SK-N-DZ (cell line): ENCODE measurements at regions not wholly inside any gene's neighbourhood (a gene's known extent, or its start where the extent isn't known, plus 50 kb on each side); places are given as distances from the start of the nearest gene placed in this dataset.

Experiments used
- DNase-seq: peaks from one replicate; pipeline ENCODE4 v3.0.0-alpha.2; 2015; ENCODE audit warnings: low spot score

DNA sequence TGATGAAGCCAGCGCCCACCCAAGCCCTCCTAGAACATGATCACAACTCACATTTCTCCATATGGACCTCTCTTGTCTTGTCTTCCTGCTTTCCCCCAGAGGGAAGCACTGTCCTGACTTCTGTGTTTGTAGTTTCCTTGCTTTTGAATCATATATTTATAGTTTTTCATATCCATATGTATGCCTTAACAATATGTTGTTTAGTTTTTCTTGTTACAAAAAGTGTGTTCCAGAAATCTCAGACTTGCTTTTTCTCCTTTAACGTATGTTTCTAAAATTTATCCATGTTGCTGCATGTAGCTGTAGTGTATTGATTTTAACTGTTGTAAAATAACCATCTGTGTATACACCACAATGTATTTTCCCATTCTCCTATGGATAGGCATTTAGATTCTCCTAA lies 182.0 kb upstream of the SMIM23 start:
- no peak for DNase-seq

DNA sequence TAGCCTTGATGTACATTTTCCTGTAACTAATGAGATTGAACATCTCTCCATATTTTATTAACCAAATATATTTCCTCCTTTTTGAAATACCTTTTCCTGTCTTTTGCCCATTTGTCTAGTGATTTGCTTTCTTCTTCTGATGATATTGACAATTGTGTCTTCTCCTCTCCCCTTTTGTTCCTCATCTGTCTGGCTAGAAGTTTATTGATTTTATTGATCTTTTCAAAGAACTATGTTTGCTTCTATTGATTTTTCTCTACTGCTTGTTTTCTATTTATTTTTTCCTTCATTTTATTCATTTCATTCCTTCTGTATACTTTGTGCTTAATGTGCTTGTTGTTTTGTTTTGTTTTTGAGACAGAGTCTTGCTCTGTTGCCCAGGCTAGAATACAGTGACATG lies 181.4 kb upstream of the SMIM23 start:
- no peak for DNase-seq

DNA sequence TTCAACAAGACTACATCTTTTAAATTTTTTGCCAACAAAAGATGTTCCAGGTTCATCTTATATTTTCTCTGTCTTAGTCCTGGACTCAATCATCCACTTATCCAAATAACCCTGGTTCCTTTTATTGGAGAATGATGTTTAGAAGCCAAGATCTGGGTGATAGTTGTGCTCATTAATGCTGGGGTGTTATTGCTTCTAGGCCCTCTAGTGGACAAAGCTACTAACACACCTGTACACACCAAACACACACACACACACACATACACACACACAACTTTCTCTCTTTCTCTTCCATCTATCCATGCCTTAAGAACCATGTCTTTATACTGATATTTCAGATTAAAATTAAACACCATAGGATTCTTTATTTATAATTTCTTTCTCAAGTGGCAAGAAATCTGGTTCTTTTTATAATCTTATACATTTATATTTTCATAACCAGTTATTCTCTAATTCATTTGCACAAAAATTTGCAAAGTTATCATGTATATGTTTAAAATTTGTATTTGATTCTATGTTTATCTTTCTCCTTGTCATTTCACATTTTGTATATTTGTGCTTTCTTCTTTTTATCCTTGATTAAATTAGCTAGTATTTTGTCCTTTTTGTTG lies 179.1 kb upstream of the SMIM23 start:
- DNase-seq: no peak

DNA sequence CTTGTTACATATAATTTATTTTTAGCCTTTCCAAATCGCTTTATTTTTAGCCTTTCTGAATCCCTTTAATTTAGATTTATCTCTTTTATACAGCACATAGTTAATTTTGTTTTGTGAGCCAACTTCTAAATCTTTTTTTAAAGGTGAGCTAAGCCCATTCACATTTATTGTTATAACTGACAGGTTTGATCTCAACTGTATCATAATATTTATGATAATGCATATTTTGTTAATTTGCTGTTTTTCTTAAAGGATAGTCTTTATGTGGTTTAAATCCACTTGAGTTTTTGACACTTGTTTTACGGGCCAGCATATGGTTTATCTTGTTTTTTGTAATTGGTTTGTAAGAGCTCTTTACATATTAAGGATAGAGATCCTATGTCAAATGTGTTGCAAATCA lies 177.8 kb upstream of the SMIM23 start:
- DNase-seq: no peak

DNA sequence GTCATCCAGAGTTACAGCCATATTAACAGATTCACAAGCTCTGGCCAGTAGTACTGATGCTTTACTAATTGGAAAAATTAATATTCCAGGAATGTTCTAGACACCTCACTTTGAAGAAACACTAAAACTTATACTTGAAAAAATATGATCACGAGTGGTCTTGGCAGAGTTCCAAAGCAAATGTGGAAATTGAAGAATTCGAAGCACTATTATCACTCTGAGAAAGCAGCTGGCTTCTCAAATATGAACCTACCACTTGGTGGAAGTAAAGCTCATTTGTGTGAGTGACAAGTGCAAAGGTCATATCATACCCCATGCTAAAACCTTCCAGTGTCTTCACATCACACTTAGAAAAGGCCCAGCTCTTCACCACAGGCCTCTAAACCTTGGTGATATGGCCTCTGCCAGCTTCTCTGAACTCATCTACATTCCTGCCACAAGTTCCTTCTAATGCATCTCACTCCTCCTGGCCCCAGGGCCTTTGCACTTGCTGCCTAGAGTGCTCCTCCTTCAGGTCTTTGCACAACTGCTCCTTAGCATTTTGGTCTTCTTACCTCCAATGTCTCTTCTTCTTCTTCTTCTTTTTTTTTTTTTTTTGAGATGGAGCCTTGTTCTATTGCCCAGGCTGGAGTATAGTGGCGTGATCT lies 175.7 kb upstream of the SMIM23 start:
- no peak for DNase-seq

DNA sequence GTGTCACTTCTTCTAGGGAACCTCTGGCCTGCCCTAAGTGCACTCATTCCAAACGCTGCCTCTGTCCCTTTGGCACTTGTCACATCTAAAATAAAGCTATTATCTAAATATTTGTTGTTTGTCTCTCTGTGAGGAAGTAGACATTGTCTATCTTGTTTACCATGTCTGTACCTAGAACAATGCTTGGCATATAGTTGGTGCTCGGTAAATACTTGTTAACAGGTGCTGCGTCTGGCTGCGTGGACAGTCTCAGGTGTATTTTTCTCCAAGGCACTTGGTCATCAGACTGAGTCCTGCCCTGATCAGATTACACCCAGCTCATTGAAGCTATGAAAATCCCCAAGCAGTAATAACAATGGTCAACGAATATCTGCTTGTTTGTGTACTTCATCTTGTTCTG lies 174.9 kb upstream of the SMIM23 start:
- no peak for DNase-seq

DNA sequence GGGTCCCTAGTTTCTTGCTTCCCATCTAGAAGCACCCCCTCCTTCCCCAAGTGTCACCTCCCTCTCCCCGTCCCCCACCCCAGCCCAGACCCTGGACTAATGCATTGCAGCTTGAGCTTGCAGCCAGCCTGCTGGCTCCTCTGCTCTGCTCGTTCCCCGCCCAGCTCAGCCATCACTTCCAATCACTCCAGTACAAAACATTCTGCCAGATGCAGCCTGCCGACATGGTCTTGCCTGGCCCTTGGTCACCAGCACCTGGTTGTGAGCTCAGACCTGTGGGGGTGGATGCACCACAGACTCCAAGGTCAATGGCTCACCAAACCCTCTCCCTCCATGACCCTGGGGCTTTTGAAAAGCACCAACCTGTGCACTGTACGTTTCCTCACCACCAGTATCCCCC lies 172.9 kb upstream of the SMIM23 start:
- peak; percentile 30 for DNase-seq

DNA sequence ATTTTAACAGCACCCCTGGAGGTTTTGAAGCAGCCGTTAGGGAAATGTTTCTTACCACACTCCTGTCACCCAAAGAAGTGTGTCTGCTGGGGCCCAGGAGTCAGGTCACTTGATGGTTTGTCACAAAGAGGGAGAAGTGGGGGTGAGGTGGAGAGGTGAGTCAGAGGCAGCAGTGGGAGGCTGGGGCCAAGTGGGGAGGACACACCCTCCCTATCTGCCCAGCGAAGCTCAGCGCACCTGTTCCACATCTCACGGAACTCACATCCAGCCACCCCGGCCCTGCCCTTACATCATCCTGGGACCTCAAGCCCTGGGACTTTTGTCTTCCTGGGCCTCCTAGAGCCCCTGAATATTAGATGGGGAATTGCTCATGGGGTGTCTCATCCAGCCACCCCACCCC lies 171.1 kb upstream of the SMIM23 start:
- no peak for DNase-seq

DNA sequence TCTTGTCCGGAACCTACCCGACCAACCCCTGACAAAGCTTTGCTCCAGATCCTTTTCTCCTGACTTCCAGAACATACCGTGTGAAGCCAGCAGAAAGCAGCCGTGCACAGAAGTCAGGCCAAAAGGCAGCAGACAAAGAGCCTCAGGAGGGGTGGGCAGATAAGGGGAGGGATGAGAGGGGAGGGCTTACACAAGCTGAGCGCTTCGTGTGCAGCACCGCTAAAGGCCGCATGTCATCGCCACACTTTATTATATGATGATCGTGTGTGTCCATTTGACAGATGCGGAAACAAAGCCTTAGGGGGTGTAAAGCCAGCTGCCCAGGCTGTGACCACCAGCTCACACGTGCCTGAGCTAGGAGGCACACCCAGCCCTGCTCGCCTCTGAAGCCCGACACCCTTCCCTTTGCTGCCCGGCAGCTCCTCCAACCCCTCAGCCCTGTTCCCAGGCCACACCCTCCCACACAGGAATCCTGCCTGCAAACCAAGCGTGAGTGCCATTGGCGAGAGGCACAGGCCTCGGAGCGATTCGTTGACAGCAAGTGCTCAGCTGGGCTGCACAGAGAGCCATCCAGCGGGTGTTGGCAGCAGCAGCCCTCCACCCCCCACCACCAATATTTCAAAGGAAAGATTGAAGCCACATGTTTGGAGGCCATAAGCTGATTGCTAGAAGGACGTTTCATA lies 170.5 kb upstream of the SMIM23 start:
- peak; percentile 61 for DNase-seq

DNA sequence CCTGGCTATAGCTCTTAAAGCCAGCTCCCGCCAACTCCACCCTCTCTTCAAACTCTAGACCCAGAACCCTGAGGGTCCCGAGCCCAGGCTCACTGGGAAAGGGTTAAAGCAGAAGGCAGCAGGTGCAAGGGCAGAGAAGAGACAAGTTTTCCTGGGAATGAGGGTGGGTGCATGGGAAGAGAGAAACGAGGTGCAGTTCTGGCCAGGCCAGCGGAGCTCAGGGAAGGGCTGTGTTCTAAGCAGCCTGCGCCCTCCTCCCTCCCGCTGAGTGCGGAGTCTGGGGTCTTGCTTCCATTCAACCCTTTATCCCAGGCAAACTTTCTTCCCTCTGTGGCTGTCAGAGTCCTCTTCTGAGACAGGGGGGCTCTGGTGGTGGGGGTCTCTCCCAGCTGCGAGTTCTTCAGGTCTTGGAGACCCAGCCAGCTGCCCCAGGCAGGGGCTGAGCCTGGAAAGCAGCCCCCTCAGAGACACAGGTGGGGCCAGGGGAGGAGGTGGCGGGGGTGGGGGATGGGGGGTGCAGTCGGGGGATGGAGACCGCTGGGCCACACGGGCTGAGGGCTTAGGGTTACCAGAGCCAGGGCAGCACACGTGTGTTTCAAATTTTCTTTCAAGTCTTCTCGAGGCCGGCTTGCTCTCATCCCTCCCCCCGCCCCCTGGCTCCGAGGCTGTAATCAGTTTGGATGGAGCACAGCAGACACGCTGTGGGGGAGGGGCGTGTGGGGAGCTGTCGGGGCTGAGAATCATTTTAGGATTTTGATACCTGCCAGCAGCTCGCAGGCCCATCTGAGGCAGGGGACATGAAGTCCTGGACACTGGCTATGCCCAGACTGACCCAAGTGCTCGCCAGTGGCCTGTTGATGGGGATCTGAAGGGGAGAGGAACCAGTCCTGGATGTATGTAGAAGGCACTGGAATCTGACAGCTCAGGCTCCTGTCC lies 169.6 kb upstream of the SMIM23 start:
- DNase-seq: no peak

DNA sequence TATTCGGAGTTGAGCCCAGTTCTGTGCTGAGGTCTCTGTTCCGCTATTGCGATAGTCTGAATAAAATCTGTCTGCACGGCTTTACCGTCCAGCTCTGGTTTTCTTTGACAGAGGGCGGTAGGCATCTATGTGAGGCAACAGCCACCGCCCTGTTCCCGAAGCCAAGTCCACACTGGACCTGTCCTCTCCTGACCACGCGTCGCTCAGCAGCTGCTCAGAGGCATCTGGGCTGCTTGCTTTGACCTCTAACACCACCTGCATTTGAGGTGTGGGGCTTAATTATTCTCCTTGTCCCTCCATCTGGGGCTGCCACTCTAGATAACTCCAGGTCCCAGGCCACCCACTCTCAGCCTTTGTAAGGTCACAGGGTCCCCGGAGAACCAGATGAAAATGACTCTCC lies 168.4 kb upstream of the SMIM23 start:
- DNase-seq: no peak

DNA sequence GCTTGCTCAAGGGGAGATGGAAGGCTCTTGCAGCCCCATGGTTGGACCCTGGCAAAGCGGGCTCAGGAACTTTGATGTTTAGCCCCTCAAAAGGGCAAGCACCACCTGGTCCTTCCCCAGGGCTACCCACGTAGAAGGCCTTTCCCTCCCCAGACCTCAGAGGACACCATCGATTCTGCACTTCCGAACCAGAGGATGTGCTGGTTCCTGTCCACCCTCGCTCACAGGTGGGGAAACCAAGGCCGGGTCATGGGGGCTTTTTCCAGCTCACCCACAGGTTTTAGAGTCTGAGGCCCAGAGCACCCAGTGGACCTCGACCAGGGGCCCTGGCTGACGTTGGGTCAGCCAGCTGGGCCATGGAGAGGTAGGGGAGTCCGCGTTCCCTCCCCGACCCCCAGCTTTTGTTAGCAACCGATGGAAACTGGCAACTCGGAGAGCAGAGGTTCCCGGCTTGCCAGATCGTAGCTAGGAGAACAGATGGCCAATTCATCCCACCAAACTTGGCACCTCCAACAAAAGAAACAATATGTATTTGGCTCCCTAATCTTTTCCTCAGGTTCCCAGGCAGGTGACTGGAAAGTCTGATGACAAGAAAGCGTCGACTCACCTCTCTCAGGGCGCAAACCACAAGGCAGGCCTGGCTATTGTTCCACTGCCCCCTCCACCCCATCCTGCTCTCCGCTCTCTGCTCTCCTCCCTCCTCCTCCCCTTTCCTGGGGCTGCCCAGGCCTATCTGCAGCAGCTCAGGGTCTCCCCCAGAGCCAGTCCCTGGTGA lies 167.6 kb upstream of the SMIM23 start:
- no peak for DNase-seq

DNA sequence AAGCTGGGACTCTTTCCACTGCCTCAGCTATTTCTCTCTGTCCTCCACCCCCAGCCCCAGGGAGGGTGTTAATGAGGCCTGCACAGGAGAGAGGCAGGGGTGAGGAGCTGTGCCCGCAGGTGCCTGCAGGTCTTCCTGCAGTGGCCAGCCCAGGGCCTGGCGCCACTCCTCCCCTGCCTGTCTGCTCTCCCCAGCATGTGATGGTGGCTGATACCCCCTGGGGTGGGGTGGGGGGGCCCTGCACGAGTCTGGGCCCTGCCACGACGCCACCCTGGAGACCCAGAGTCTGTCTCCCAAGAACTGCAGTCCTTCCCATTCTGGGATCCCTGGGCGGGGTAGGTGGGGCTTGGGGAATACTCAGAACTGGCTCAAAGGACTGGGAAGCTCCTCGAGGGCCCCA lies 166.4 kb upstream of the SMIM23 start:
- DNase-seq: no peak

DNA sequence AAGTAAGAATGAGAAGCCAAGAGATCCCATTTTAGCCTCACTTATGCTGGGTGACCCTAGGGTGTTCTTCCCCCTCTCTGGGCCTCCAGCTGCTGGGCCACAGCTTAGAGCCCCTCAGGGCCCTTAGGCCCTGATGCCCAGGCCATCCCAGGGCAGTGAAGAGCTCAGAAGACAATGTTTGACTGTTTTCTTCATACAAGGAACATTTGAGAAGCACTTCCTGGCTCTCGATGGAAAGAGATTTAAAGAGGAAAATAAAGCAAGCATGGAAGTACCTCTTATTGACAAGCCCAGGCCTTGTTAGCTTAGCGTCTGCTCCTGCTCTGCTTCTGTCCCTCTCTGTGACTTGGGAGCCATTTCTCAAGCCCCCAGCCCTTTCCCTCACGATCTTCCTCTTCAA lies 165.9 kb upstream of the SMIM23 start:
- no peak for DNase-seq

DNA sequence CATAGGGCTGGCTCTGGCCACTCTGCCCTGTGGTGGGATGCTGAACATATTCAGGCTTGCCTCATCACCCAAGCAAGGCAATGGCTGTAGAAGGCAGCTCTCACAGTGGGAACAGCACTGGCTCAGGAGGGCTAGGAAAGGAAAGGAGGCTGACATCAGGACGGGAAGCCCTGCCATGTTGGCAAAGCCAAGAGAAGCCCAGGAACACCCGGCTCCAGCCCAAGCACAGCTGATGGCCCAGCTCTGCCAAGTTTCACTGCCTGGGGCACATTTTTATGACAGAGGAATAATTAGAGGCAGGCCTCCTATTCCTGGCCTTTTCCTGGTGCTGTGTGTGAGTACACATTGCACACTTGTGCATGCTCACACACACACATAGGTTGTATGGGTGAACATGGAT lies 163.6 kb upstream of the SMIM23 start:
- DNase-seq: no peak

DNA sequence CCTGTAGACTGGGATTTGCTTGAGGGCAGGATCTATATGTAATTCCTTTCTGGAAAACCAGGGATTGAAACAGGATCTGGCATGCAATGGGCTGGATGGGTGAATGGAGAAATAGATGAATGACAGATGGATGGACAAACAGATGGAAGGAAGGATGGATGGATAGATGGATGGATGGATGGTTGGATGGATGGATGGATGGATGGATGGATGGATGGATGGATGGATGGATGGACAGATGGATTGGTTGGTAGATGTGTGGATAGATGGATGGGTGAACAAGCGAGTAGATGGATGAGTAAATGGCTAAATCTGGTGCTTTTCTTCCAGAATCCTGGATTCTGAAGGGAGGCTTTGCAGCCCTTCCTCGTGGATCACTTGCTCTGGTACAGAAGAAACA lies 162.5 kb upstream of the SMIM23 start:
- no peak for DNase-seq

DNA sequence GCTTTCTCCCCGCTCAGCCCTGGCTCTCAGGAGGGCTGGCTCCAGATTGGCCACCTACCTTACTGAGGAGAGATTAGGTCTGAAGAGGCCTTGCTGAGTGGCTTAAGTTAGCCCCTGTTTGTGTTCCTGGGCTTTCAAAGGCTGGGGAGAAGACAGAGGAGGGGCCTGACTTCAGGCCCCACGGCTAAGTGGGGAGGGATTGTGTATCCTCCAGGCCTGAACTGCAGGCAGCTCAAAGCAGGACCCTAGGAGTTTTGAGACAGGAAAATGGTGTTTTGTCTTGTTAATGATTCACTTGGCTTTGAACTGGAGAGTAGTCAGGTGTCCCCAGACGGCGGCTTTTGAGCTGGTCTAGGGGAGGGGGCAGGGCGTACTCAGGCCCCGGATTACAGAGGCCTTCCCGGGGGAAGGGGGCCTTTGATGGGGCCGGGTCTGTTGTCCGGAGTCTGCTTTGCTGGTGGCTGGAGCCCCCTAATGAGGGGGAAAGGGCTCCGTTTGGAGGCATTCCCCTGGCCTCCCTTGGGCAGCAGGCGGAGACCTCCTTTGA lies 162.0 kb upstream of the SMIM23 start:
- DNase-seq: no peak

DNA sequence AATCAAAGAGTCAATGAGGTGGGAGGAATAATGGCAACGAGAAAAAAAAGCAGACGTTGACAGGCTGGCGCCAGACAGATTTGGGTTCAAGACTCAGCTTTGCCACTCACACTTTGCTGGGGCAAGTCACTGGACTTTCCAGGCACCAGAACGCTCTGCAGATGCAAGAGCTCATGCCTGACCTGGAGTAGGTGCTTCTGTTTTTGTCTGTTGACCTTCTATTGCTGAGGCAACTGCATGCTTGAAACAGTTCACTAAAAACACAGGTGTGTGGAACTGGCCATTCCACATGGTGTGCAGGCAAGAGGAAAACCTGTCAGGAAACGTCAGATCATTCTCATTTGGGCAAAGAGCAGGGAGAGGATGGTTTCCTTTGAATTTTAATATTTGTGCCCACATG lies 161.2 kb upstream of the SMIM23 start:
- DNase-seq: no peak

DNA sequence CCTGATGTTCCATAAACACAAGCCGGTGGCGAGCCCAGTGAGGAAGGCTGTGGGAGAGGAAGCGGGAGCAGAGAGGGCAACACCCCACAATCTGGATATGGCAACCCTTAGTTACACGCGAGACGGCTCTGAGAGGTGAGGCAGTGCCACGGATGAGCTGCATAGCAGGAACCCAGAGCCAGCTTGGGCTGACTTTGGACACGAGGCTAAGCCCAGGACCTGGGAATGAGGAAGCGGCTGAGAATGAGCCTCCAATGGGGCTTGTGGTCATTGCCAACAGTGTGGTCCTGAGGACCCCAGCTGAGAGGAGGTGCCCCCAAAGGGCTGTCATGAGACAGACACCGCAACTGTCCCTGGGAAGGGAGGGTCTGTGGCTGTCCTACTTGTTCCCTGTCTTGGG lies 160.0 kb upstream of the SMIM23 start:
- DNase-seq: no peak

DNA sequence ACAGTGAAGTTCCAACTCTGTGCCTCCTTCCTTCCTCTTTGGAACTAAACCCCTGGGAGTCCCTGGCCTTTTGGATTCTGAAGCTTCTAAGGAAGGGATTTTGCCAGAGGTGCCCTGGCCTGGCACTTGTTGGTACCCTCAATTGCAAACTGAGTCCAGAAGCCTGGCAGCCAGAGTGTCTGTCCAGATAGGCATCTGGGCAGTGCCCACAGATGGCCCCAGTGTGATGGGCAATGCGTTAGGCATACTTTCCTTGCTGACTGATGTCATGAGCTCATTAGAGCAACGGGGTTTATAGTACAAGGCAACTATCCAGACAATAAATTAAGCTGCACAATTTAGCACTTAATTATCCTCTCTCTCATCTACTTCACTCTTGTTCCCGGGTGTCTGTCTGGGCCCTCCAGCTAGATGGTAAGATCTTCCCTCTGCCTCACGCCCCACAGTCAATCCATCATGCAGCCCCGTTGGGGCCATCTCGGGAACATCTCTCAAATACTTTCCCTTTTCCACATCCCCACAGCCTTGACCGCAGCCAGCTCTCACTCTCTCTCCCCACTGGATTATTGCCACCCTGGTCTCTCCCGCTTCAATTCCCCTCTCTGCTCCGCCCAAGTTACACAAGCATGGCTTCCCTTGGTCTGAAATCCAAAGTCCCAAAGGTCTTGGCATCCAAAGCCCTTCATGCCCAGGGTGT lies 157.5 kb upstream of the SMIM23 start:
- DNase-seq: no peak

DNA sequence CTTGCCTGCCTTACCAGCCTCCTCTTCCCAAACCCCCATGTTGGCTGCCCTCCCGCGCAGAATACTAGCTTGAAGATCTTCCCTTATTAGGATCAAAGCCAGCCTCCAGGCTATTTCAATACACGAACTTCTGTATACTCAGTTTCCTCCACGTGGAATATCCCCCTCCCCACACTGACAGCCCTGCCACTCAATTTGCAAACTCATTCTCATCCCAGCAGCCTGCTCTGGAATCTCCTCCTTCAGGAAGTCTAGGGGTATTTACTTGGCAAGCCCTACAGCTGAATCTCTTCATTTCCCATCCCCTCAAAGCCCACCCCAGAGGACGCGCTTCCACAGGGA lies 157.0 kb upstream of the SMIM23 start:
- DNase-seq: no peak
